ENCODE measurements at regions not wholly inside any gene's neighbourhood (a gene's known extent, or its start where the extent isn't known, plus 50 kb on each side); places are given as distances from the start of the nearest gene placed in this dataset.

DNA sequence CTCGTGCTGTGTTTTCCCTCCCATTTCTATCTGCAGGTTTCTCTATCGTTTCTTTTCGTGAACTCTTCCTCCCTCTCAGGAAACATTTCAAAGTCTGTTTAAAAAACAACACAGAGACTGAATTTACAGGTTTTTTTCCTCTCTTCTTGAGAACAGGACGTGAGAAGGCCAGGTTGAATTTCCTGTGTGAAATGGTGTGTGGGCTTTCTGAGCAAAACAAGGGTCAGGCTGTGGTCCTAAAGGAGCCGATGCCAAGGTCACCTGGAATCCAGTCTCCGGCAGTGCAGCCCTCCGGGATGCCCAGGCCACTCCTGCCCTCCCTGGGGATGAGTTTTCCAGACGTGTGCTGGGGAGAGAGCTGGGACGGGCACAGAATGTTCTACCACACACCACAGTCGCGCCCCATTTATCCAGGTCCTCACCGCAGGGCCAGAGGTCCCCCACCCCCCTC, 62.7 kb upstream of the RUNX3 start:
- no peak overlapping the region for H2AK5ac ChIP-seq (ENCODE audit: insufficient read length, low read length)
- H3K4ac ChIP-seq (ENCODE audit: low read depth, low read length) = no peak overlapping the region
- H2AFZ ChIP-seq (ENCODE audit: low read length) = no peak overlapping the region
- H3K9me3 ChIP-seq (ENCODE audit: control insufficient read depth, low read depth, low read length) = no peaks in the 10 kb centered on the region
- no peaks in the 10 kb centered on the region for H3K27me3 ChIP-seq (ENCODE audit: insufficient read depth, low read length)
- no peak for DNase-seq
- H3K9ac ChIP-seq (ENCODE audit: extremely low read depth, insufficient read length, low read length) = no peak overlapping the region
- H4K91ac ChIP-seq (ENCODE audit: insufficient read length, low read depth, low read length) = no peak overlapping the region
- no peaks in the 10 kb centered on the region for H3K79me2 ChIP-seq (ENCODE audit: insufficient read depth, low read length)
- H2BK12ac ChIP-seq (ENCODE audit: insufficient read length, low read depth, low read length) = no peak overlapping the region
- H3K56ac ChIP-seq (ENCODE audit: insufficient read length, low read depth, low read length) = no peak overlapping the region
- no peak overlapping the region for H3K27ac Mint-ChIP-seq
- H2BK120ac ChIP-seq (ENCODE audit: low read depth, low read length, poor library complexity, severe bottlenecking) = no peak overlapping the region
- H4K5ac ChIP-seq (ENCODE audit: insufficient read length, low read depth, low read length) = no peak overlapping the region
- H3K23me2 ChIP-seq (ENCODE audit: insufficient read length, low read depth, low read length, poor library complexity, severe bottlenecking) = no peaks in the 10 kb centered on the region
- no peak overlapping the region for H3K27ac ChIP-seq (ENCODE audit: insufficient read length, low read depth, low read length)
- TF ChIP-seq, protein P1, sequence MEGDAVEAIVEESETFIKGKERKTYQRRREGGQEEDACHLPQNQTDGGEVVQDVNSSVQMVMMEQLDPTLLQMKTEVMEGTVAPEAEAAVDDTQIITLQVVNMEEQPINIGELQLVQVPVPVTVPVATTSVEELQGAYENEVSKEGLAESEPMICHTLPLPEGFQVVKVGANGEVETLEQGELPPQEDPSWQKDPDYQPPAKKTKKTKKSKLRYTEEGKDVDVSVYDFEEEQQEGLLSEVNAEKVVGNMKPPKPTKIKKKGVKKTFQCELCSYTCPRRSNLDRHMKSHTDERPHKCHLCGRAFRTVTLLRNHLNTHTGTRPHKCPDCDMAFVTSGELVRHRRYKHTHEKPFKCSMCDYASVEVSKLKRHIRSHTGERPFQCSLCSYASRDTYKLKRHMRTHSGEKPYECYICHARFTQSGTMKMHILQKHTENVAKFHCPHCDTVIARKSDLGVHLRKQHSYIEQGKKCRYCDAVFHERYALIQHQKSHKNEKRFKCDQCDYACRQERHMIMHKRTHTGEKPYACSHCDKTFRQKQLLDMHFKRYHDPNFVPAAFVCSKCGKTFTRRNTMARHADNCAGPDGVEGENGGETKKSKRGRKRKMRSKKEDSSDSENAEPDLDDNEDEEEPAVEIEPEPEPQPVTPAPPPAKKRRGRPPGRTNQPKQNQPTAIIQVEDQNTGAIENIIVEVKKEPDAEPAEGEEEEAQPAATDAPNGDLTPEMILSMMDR (conservative IDR thresholded peaks at IDR 0.05) = no peak
- H3K18ac ChIP-seq (ENCODE audit: insufficient read length, low read depth, low read length) = no peak overlapping the region
- no peak overlapping the region for H3K23ac ChIP-seq (ENCODE audit: insufficient read length, low read depth, low read length)
- no peaks in the 10 kb centered on the region for H4K20me1 ChIP-seq (ENCODE audit: control insufficient read depth, insufficient read depth, insufficient read length)
- H3K4me3 Mint-ChIP-seq = no peak overlapping the region
- no peak overlapping the region for H2BK15ac ChIP-seq (ENCODE audit: low read depth, low read length)
- H3T11ph ChIP-seq (ENCODE audit: low read length) = no peak overlapping the region
- H3K27me3 Mint-ChIP-seq (ENCODE audit: low read depth) = peaks cover 7% of the 10 kb centered on the region
- peaks cover 15 to 36% of the 10 kb centered on the region in 2 experiments for H3K4me1 Mint-ChIP-seq
- H2BK5ac ChIP-seq (ENCODE audit: insufficient read length, low read length) = no peak overlapping the region
- H3K36me3 Mint-ChIP-seq (ENCODE audit: insufficient read depth in 1 of 3, low read depth in 3 of 3) = no peaks in the 10 kb centered on the region
- no peaks in the 10 kb centered on the region for H3K79me1 ChIP-seq (ENCODE audit: insufficient read depth, low read depth, low read length, poor library complexity, severe bottlenecking)
- H3K4me1 ChIP-seq (ENCODE audit: insufficient read depth, low read length) = no peaks in the 10 kb centered on the region
- no peak overlapping the region for H3K4me2 ChIP-seq (ENCODE audit: insufficient read depth, insufficient read length, low read length)
- no peak overlapping the region for H4K8ac ChIP-seq (replicated peaks; ENCODE audit: insufficient read length, low read depth, low read length)
- H3K9me3 Mint-ChIP-seq = no peaks in the 10 kb centered on the region
- WGBS (ENCODE audit: extremely low coverage, insufficient read length, low lambda C conversion rate) = no CpG with 5 or more reads among the region's 12 CpGs
- no peak overlapping the region for H2BK20ac ChIP-seq (ENCODE audit: low read depth, low read length, poor library complexity, severe bottlenecking)
- H3K14ac ChIP-seq (ENCODE audit: insufficient read depth, low read length) = no peak overlapping the region

Data from H9 (cell line).